OCI-LY7 (cell line): ENCODE measurements at regions not wholly inside any gene's neighbourhood (a gene's known extent, or its start where the extent isn't known, plus 50 kb on each side); places are given as distances from the start of the nearest gene placed in this dataset.

Experiments
- EZH2phosphoT487 ChIP-seq: fragments of 200-600 bp; sonication (generic); IDR thresholded peaks from 2 replicates; pipeline ENCODE4 v1.6.1; 2018; ENCODE audit warnings: low read depth, borderline replicate concordance, mild to moderate bottlenecking, mixed run types, antibody characterized with exemption, low read length, moderate library complexity, mixed read lengths
- TF ChIP-seq, protein P1 (sequence below): fragments of 200-600 bp; sonication (generic); conservative IDR thresholded peaks from 2 replicates; pipeline ENCODE4 v1.5.1; 2014; ENCODE audit warnings: mild to moderate bottlenecking, antibody characterized with exemption, low read length, moderate library complexity, mixed read lengths

DNA sequence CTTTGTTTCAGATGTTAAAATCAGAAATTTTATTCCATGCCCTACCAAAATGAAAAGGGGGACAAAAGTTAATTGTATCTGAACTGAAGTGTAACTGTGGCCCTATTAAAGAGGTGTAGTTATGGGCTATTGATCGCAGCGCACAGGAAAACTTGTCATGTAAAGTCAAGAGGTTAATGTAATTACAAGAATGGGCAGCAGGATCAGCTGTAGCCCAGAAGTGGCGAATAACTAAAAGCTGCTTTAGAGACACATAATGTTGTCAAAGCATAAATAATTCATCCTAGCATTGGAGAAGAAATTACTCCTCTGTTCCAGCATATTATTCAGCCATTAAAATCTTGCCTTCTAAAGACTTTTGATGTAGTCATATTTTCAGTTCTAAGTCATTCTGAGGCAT is 211.8 kb downstream of the EPHA4 start:
- TF ChIP-seq, protein P1, sequence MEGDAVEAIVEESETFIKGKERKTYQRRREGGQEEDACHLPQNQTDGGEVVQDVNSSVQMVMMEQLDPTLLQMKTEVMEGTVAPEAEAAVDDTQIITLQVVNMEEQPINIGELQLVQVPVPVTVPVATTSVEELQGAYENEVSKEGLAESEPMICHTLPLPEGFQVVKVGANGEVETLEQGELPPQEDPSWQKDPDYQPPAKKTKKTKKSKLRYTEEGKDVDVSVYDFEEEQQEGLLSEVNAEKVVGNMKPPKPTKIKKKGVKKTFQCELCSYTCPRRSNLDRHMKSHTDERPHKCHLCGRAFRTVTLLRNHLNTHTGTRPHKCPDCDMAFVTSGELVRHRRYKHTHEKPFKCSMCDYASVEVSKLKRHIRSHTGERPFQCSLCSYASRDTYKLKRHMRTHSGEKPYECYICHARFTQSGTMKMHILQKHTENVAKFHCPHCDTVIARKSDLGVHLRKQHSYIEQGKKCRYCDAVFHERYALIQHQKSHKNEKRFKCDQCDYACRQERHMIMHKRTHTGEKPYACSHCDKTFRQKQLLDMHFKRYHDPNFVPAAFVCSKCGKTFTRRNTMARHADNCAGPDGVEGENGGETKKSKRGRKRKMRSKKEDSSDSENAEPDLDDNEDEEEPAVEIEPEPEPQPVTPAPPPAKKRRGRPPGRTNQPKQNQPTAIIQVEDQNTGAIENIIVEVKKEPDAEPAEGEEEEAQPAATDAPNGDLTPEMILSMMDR, result no peak
- no peak for TF ChIP-seq EZH2phosphoT487
